Forelimb muscle (tissue), 1 donor: ENCODE measurements at regions not wholly inside any gene's neighbourhood (a gene's known extent, or its start where the extent isn't known, plus 50 kb on each side); places are given as distances from the start of the nearest gene placed in this dataset.

Source experiments
- DNase-seq: peaks from one replicate; pipeline ENCODE4 v3.0.0-alpha.2; 2013; ENCODE audit warnings: low read depth

DNA sequence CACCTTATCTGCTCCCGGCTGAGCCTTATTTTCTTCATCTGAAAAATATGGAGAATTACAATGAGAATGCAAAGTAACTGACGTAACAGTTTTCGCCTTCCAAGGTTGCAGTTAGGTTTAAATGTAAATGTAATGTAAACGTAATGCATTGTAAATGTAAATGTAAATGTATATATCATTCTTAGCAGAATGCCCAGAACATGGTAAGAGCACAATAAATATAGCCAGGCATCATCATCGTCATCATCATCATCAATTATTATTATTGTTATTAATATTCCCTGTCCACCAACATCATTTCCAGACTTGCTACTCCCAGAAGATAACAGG lies 770.0 kb downstream of the MED13L start:
- no peak for DNase-seq

DNA sequence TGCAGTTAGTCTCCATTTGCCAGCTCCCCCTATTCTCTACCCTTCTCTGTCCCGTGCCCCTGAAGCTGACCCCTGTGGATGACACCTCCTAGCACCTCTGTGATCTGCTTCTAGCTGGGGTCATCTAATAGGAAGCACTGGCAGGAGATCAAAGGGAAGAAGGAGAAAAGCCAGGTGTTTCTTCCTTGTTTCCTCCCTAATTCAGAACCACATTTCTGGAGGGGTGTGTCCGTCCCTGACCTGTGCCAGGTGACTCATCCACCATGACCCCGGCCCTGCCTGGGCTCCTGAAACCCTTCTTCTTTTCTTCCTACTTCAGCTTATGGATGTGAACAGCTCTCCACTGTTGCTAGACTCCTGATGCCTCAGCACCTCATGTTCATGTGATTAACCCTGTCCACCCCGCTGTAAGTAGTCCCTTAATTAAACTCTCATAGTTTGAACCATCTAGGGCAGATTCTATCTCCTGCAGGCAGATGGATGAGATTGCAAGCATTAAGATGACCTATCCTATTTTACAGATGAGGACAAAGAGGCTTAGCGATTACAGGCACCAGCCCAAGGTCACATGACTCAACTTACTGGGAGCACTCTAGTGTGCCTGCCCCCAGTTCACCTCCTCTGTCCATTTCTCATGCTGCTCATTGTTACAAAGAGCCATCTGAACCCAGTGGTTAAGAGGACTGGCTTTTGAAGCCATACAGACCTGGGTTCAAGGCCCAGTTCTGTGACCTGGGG lies 770.5 kb downstream of the MED13L start:
- DNase-seq = no peak

- DNase-seq = no peak
Observed at GRCh38 chr12:115504306-115505290, 772.9 kb downstream of the MED13L start.

GRCh38 chr12:115500872-115501271 lies 776.6 kb downstream of the MED13L start:
- DNase-seq = no peak

DNA sequence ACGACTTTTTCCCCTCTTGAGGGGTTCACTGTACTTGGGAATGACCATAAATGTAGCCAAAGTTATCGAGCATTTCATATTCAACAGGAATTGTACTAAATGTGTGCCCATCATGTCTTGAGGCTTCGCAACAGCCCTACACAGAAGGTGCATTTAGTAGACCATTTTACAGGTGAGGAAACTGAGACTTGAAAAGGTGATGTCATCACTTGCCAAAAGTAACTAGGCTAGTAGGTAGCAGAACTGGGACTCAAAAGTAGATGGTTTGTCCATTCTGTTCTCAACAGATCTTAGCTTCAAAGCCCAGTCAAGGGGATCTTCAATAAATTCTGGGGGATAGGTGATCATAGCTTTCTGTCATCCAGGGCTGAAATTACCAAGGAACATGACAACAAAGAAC lies 782.2 kb downstream of the MED13L start:
- DNase-seq = no peak

DNA sequence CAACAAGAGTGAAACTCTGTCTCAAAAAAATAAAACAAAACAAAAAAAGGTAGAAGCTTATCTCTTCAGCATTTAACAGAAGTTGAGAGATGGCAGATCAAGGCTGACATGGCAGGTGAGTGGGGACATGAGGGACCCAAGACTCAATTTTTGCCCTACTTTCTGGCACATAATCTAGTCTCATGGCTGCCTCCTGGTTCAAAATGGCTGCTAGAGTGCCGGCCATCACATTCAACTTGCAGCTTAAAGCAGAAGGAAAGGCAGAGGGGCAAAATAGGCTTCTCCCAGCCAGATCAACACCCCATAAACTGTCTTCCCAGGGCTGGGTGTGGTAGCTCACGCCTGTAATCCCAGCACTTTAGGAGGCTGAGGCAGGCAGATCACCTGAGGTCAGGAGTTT lies 784.9 kb downstream of the MED13L start:
- no peak for DNase-seq

- DNase-seq = no peak
Observed at GRCh38 chr12:115491511-115492250, 785.8 kb downstream of the MED13L start.

- no peak for DNase-seq
Observed at GRCh38 chr12:115489253-115489652, 788.2 kb downstream of the MED13L start.

DNA sequence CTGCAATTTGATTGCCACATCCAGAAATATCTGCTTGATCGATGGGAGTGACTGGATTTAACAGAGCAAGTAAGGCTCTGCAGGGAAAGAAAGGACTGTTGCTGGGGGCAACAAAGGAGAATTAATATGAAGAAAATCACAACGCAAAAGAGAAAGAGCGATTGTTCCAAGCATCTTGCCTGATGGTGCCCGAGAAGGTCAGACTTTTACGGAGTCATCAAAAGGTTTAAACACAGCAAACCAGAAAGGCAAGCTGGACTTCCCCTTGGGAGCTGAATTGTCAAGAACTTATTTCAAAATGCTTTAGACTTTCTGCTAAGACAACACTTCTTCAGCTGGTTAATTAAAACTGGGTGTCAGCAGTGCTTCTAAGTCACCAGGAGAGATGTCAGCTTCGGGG lies 791.5 kb downstream of the MED13L start:
- DNase-seq = no peak

GRCh38 chr12:115485503-115485902 lies 792.0 kb downstream of the MED13L start:
- DNase-seq = no peak

DNA sequence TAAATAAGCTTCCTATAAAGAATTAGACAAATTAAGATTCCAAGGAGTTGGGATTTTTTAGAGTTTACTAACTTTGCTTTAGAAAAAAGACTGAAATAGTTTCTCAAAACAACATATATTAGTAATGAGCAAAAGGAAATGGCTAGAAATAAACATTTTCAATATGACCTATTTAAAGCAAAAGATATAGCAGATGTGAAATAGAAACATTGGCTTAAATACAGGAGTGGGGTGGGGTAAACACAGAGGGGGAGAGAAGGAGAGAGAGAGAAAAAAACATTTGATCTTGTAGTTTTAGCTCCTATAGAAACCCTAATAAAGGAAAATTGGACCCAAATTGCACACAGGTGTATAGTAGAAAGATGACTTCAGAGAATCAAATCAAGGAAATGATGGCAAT lies 794.5 kb downstream of the MED13L start:
- no peak for DNase-seq

DNA sequence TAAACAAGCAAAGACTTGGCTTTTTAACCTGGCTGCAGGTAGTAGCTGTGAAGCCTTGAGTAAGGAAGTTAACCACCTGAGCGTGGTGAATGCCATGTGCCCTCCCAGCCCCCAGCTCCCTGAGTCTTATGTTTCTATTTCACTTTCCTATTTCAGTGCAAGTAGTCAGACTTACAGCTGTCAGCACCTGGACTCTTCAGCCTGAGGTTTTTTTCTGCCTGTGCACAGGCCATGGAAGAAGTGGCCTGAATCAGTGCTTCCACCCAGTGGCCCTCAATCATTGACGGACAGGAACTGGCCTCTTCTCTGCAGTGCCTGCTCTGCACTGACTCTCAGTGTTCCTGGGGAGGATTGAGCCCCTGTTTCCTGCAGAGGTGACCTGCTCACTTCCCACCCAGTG lies 796.4 kb downstream of the MED13L start:
- no peak for DNase-seq

DNA sequence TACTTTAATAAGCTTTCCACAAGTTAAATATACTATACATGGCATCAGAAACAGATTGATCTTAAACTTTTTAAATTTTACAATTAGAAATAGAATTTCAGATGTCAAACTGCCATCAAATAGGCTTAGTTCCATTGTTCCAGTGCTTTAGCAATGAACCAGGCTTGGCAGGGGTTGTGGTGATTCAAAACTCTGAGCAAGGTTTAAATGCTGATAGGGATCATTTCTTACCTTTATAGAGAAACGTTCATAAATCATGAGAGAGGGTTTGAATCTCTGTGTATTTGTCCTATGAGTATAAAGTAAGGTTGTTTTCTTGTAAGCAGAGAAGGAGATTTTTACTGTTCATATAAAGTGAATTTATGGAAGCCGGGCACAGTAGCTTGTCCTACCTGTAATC lies 794.5 kb upstream of the TBX3 start:
- no peak for DNase-seq

DNA sequence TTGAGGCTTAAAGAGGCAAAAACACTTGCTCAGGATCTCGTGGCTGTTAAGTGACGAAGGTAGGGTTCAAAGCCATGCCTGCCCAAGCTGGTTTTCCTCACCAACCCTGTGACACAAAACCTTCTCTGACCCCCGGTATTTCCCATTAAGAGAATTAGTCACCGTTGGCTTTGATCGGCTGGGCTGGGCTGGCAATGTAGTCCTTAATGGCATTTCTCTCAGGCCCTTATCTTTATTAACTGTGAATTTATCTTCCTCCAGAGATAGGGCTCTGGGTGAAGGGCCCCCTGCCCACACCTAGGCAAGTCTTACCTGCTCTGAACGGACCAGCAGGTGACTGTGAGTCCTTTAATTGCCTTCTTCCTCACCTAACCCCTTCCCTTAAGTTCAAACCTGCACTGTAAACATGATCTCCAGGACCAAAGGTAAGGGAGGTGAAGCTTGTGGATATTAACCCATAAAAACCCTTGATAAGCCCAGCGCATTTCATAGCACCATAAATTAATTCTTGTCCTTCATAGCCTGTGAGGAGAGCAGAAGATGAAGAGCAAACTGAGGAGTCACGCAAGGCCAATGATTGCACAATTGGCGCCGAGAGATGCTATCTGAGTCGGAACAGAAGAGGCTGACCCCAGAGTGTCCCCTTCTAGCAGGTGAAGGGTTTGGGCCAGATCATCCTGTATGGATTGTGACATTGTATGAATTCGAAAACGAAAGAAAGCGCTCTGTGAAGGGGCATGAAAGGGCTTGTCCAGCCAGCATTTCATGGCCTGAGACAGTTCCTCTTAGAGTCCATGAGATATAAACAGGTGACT lies 790.8 kb upstream of the TBX3 start:
- DNase-seq = no peak

- DNase-seq = no peak
Observed at GRCh38 chr12:115473257-115473956, 789.4 kb upstream of the TBX3 start.

DNA sequence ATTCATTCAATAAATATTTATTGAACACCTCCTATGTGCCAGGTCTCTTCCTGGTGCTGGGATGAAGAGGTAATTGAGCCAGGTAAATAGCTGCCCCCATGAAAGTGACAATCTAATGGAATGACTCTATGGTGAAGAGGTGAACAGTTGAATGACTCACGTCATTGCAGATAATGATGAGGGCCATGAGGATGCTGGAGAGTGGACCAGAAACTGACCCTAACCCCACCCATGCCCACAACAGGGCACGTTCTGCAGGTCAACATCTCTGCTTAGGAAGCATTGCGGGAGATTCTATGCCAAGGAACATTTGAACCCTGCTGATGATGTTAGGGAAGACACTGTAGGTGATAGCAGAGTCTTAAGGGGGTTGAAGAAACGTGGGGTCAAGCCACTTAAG lies 788.9 kb upstream of the TBX3 start:
- no peak for DNase-seq

- DNase-seq = no peak
Observed at GRCh38 chr12:115470977-115471376, 787.0 kb upstream of the TBX3 start.

GRCh38 chr12:115470526-115470925 lies 786.6 kb upstream of the TBX3 start:
- DNase-seq = no peak

- DNase-seq = no peak
Observed at GRCh38 chr12:115468087-115468510, 784.1 kb upstream of the TBX3 start.

DNA sequence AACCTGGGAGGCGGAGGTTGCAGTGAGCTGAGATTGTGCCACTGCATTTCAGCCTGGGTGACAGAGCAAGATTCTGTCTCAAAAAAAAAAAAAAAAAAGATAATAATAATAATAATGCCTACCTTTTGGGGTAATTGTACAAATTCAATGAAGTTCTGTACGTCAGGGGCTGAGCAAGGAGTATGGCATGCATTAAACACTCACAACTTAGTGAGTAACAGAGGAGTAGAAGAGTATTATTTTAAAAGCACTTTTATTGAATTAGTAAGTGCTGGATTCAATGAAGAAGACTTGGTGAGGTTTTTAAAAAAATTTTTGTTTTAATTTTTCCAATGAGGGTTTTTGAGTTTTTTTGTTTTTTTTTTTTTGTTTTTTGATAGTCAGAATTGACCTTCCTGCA lies 783.6 kb upstream of the TBX3 start:
- DNase-seq = no peak

- DNase-seq = no peak
Observed at GRCh38 chr12:115466076-115466475, 782.1 kb upstream of the TBX3 start.
